Keratinocyte (primary cell): ENCODE measurements at regions not wholly inside any gene's neighbourhood (a gene's known extent, or its start where the extent isn't known, plus 50 kb on each side); places are given as distances from the start of the nearest gene placed in this dataset.

Experiments used
- DNase-seq: peaks from one replicate; pipeline ENCODE4 v3.0.0-alpha.2; 2011; ENCODE audit warnings: low read depth, missing footprints, low spot score
- FAIRE-seq: peaks from 2 replicates; lab custom pipeline; 2011; peaks lifted over from hg19 to GRCh38; lab: Jason Lieb, UNC
- H2AFZ ChIP-seq: 2 replicates; pipeline ENCODE4 v1.6.0; 2012; ENCODE audit warnings: low read length, control low read depth, inconsistent platforms; ENCODE audit not compliant: control insufficient read depth
- H3K27ac ChIP-seq: 2 replicates; pipeline ENCODE4 v1.5.1; 2011; ENCODE audit warnings: low read length; ENCODE audit not compliant: control insufficient read depth, insufficient read depth
- H3K27me3 ChIP-seq: 3 replicates; pipeline ENCODE4 v1.6.0; 2011; ENCODE audit warnings: low read length; ENCODE audit not compliant: control insufficient read depth, insufficient read depth; ENCODE audit errors: extremely low read depth
- H3K36me3 ChIP-seq, 2 experiments: 2 replicates in 1 of 2; 3 replicates in 1 of 2; pipeline ENCODE4 v1.5.1; 2011; ENCODE audit warnings: low read length in 2 of 2, mild to moderate bottlenecking in 1 of 2; ENCODE audit not compliant: control insufficient read depth in 2 of 2, insufficient read depth in 2 of 2; ENCODE audit errors: extremely low read depth in 1 of 2
- H3K4me1 ChIP-seq: 3 replicates; pipeline ENCODE4 v1.5.1; 2011; ENCODE audit warnings: low read length; ENCODE audit not compliant: control insufficient read depth, insufficient read depth; ENCODE audit errors: extremely low read depth
- H3K4me2 ChIP-seq: 3 replicates; pipeline ENCODE4 v1.6.0; 2011; ENCODE audit warnings: low read depth, low read length; ENCODE audit not compliant: control insufficient read depth, insufficient read depth; ENCODE audit errors: extremely low read depth
- H3K4me3 ChIP-seq, 3 experiments: fragments of 200-600 bp in 1 of 3; sonication (generic) in 1 of 3; 2 replicates in 2 of 3; 3 replicates in 1 of 3; pipeline ENCODE4 v1.5.1; 2011 to 2016; ENCODE audit warnings: low read length in 3 of 3, mild to moderate bottlenecking in 3 of 3, control low read depth in 2 of 3, inconsistent platforms in 1 of 3, low read depth in 1 of 3, mixed read lengths in 1 of 3, mixed run types in 1 of 3, moderate library complexity in 1 of 3; ENCODE audit not compliant: control insufficient read depth in 2 of 3, insufficient read depth in 2 of 3; ENCODE audit errors: extremely low read depth in 1 of 3
- H3K79me2 ChIP-seq: 2 replicates; pipeline ENCODE4 v1.6.0; 2012; ENCODE audit warnings: low read length; ENCODE audit not compliant: control insufficient read depth, insufficient read depth
- H3K9ac ChIP-seq: 3 replicates; pipeline ENCODE4 v1.6.0; 2011; ENCODE audit warnings: low read length; ENCODE audit not compliant: control insufficient read depth, insufficient read depth; ENCODE audit errors: extremely low read depth
- H3K9me1 ChIP-seq: 3 replicates; pipeline ENCODE4 v1.6.0; 2011; ENCODE audit warnings: low read length; ENCODE audit not compliant: control insufficient read depth, insufficient read depth; ENCODE audit errors: extremely low read depth
- H3K9me3 ChIP-seq: 2 replicates; pipeline ENCODE4 v1.5.1; 2012; ENCODE audit warnings: low read depth, low read length; ENCODE audit not compliant: control insufficient read depth
- H4K20me1 ChIP-seq: 3 replicates; pipeline ENCODE4 v1.6.0; 2011; ENCODE audit warnings: low read length; ENCODE audit not compliant: control insufficient read depth, insufficient read depth; ENCODE audit errors: extremely low read depth
- EZH2 ChIP-seq: IDR thresholded peaks from one replicate; pipeline ENCODE4 v1.6.1; 2012; ENCODE audit warnings: inconsistent platforms, mild to moderate bottlenecking, low read length, moderate library complexity
- dilution Hi-C: fragments of 300-500 bp; cut with MboI; formaldehyde crosslinking; loops from one replicate; pipeline ENCODE4 v1.7.0; 2020; ENCODE audit warnings: low sequenced_read_pairs; ENCODE audit not compliant: extremely low pct_ligation_motif_present
- TF ChIP-seq, protein P1 (sequence below), 3 experiments: IDR thresholded peaks in 1 of 3; conservative IDR thresholded peaks in 1 of 3; optimal IDR thresholded peaks in 1 of 3; 2 replicates in 2 of 3; 3 replicates in 1 of 3; pipeline versions ENCODE3 to v1.5.1; 2011; ENCODE audit warnings: low read length in 3 of 3, mild to moderate bottlenecking in 3 of 3, moderate library complexity in 2 of 3, control low read depth in 1 of 3, inconsistent platforms in 1 of 3; ENCODE audit not compliant: insufficient read depth in 2 of 3; ENCODE audit errors: extremely low read depth in 1 of 3

DNA sequence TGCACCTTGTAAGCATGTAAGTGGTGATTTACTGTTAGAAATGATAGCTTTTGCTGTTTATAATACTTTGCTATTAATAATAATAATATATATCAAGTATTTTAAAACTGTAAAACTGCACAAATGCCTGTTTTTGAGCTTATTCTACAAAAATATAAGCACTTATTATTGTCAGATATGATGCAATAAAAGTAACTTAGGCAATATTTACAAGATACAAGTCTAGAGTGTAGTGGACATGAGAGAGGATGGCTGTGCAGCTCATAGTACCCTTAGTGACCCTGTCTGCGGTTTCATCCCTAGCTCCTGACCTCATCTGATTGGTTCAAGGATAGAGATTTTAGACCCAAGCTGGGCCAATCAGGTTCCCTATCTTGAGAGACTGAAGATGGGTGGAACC, 178.4 kb downstream of the MTX2 start:
- dilution Hi-C loops, result no loop called here
- no peak for FAIRE-seq

DNA sequence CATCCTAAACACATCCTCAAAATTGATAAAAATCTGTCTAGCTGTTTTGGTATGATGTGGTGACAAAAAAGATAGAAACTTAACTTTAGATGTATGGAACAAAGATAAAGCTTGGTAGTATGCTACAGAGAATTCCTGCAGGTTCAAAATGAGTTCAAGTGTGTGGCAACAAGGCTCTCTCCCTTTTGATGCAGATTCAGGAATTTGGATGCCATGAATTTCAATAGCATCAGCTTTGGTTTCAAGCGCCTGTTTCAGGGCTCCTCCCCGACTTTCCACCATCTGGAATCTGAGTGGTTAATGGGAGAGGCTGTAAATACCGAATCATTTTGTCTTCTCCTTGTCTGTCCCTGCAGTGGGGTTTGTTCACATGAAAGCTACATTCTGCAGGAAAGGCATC, 180.6 kb downstream of the MTX2 start:
- no peaks in the 10 kb centered on the region for H3K9me3 ChIP-seq
- H2AFZ ChIP-seq, result no peak overlapping the region
- no peaks in the 10 kb centered on the region for H3K9me1 ChIP-seq
- no peak overlapping the region for H3K4me3 ChIP-seq
- no peaks in the 10 kb centered on the region for H3K79me2 ChIP-seq
- no peaks in the 10 kb centered on the region for H3K4me1 ChIP-seq
- FAIRE-seq (no peak), DNase-seq (no peak)
- dilution Hi-C loops, result no loop called here
- H3K9ac ChIP-seq, result no peak overlapping the region
- no peak overlapping the region for H3K4me2 ChIP-seq
- no peaks in the 10 kb centered on the region for H3K27me3 ChIP-seq
- TF ChIP-seq, protein P1, sequence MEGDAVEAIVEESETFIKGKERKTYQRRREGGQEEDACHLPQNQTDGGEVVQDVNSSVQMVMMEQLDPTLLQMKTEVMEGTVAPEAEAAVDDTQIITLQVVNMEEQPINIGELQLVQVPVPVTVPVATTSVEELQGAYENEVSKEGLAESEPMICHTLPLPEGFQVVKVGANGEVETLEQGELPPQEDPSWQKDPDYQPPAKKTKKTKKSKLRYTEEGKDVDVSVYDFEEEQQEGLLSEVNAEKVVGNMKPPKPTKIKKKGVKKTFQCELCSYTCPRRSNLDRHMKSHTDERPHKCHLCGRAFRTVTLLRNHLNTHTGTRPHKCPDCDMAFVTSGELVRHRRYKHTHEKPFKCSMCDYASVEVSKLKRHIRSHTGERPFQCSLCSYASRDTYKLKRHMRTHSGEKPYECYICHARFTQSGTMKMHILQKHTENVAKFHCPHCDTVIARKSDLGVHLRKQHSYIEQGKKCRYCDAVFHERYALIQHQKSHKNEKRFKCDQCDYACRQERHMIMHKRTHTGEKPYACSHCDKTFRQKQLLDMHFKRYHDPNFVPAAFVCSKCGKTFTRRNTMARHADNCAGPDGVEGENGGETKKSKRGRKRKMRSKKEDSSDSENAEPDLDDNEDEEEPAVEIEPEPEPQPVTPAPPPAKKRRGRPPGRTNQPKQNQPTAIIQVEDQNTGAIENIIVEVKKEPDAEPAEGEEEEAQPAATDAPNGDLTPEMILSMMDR (optimal IDR thresholded peaks at IDR 0.05 in 1 of 3, IDR thresholded peaks at IDR 0.05 in 1 of 3, conservative IDR thresholded peaks at IDR 0.05 in 1 of 3; ENCODE audit: extremely low read depth in 1 of 3, insufficient read depth in 2 of 3, low read length in 3 of 3), result no peak
- no peak for TF ChIP-seq EZH2
- no peak overlapping the region for H3K27ac ChIP-seq
- H3K36me3 ChIP-seq, result no peaks in the 10 kb centered on the region
- no peaks in the 10 kb centered on the region for H4K20me1 ChIP-seq

More for the DNA sequence above, 178.4 kb downstream of the MTX2 start:
- no peaks in the 10 kb centered on the region for H3K9me1 ChIP-seq
- H2AFZ ChIP-seq, result no peak overlapping the region
- H3K4me3 ChIP-seq, result no peak overlapping the region
- no peak overlapping the region for H3K4me2 ChIP-seq
- H3K9me3 ChIP-seq, result no peaks in the 10 kb centered on the region
- H3K27me3 ChIP-seq, result no peaks in the 10 kb centered on the region
- no peak overlapping the region for H3K27ac ChIP-seq
- no peaks in the 10 kb centered on the region for H3K4me1 ChIP-seq
- H3K36me3 ChIP-seq, result no peaks in the 10 kb centered on the region
- TF ChIP-seq, protein P1 (optimal IDR thresholded peaks at IDR 0.05 in 1 of 3, IDR thresholded peaks at IDR 0.05 in 1 of 3, conservative IDR thresholded peaks at IDR 0.05 in 1 of 3; ENCODE audit: extremely low read depth in 1 of 3, insufficient read depth in 2 of 3, low read length in 3 of 3), result no peak
- no peak for TF ChIP-seq EZH2
- no peak overlapping the region for H3K9ac ChIP-seq
- no peak for DNase-seq
- no peaks in the 10 kb centered on the region for H3K79me2 ChIP-seq
- H4K20me1 ChIP-seq, result no peaks in the 10 kb centered on the region
